Activated gamma-delta T cell treated with Interleukin-2 at 50 U/mL for 16 hours (primary cell): ENCODE measurements at regions not wholly inside any gene's neighbourhood (a gene's known extent, or its start where the extent isn't known, plus 50 kb on each side); places are given as distances from the start of the nearest gene placed in this dataset.
"Not testable (repeated sequence)": the region's sequence is repeated elsewhere in the genome, so short reads cannot be mapped to it uniquely, and the experiment has no call there.

Source experiments
- DNase-seq: peaks from one replicate; pipeline ENCODE4 v3.0.0-alpha.2; 2020

GRCh38 chr11:115606498-115607220 is 102.4 kb upstream of the CADM1 start:
- DNase-seq = no peak

GRCh38 chr11:115605871-115606497 is 101.8 kb upstream of the CADM1 start:
- DNase-seq = no peak

GRCh38 chr11:115605397-115605796 is 101.2 kb upstream of the CADM1 start:
- DNase-seq = not testable (repeated sequence)

- no peak for DNase-seq
These were observed 94.9 kb upstream of the CADM1 start for GRCh38 chr11:115599125-115599524.

- no peak for DNase-seq
These were observed 94.2 kb upstream of the CADM1 start for GRCh38 chr11:115598257-115598901.

GRCh38 chr11:115591380-115591779 is 87.2 kb upstream of the CADM1 start:
- DNase-seq = no peak

GRCh38 chr11:115590254-115590653 is 86.0 kb upstream of the CADM1 start:
- DNase-seq = no peak

- no peak for DNase-seq
These were observed 83.6 kb upstream of the CADM1 start for GRCh38 chr11:115587718-115588342.

- DNase-seq = no peak
These were observed 81.3 kb upstream of the CADM1 start for GRCh38 chr11:115585361-115586024.

GRCh38 chr11:115581871-115582639 is 77.8 kb upstream of the CADM1 start:
- DNase-seq = no peak

- no peak for DNase-seq
These were observed 76.9 kb upstream of the CADM1 start for GRCh38 chr11:115580927-115581680.

GRCh38 chr11:115580416-115580815 is 76.2 kb upstream of the CADM1 start:
- DNase-seq = no peak

GRCh38 chr11:115579181-115579825 is 75.1 kb upstream of the CADM1 start:
- no peak for DNase-seq

- no peak for DNase-seq
These were observed 74.1 kb upstream of the CADM1 start for GRCh38 chr11:115578275-115578674.

GRCh38 chr11:115577701-115578100 is 73.5 kb upstream of the CADM1 start:
- DNase-seq = no peak

GRCh38 chr11:115576606-115577380 is 72.6 kb upstream of the CADM1 start:
- DNase-seq = no peak

- DNase-seq = no peak
These were observed 68.3 kb upstream of the CADM1 start for GRCh38 chr11:115572551-115572950.

- no peak for DNase-seq
These were observed 62.1 kb upstream of the CADM1 start for GRCh38 chr11:115566180-115566764.

- DNase-seq = no peak
These were observed 60.6 kb upstream of the CADM1 start for GRCh38 chr11:115564851-115565250.

GRCh38 chr11:115561116-115561515 is 56.9 kb upstream of the CADM1 start:
- no peak for DNase-seq
